HG03520 (cell line): ENCODE measurements at regions not wholly inside any gene's neighbourhood (a gene's known extent, or its start where the extent isn't known, plus 50 kb on each side); places are given as distances from the start of the nearest gene placed in this dataset.

ENCODE experiments used
- ATAC-seq: cut with Tn5 transposase; IDR thresholded peaks from one replicate; pipeline ENCODE4 v1.9.1; 2021; ENCODE audit warnings: mild to moderate bottlenecking, moderate library complexity; ENCODE audit not compliant: unreplicated experiment

GRCh38 chr13:38283346-38283745 is 66.3 kb upstream of the UFM1 start:
- ATAC-seq, result no peak

GRCh38 chr13:38265132-38265497 is 84.5 kb upstream of the UFM1 start:
- no peak for ATAC-seq

- no peak for ATAC-seq
Observed at GRCh38 chr13:38264363-38265131, 85.1 kb upstream of the UFM1 start.

GRCh38 chr13:38262211-38262610 is 87.4 kb upstream of the UFM1 start:
- no peak for ATAC-seq

GRCh38 chr13:38255600-38255999 is 94.1 kb upstream of the UFM1 start:
- no peak for ATAC-seq

- ATAC-seq, result no peak
Observed at GRCh38 chr13:38239874-38240273, 109.8 kb upstream of the UFM1 start.

- no peak for ATAC-seq
Observed at GRCh38 chr13:38228322-38228721, 121.3 kb upstream of the UFM1 start.

GRCh38 chr13:38226496-38226895 is 123.2 kb upstream of the UFM1 start:
- ATAC-seq, result no peak

GRCh38 chr13:38223089-38223488 is 126.6 kb upstream of the UFM1 start:
- no peak for ATAC-seq

GRCh38 chr13:38221120-38221519 is 128.5 kb upstream of the UFM1 start:
- peak; percentile 68 for ATAC-seq

GRCh38 chr13:38216181-38216580 is 133.5 kb upstream of the UFM1 start:
- no peak for ATAC-seq

GRCh38 chr13:38213314-38213713 is 136.3 kb upstream of the UFM1 start:
- ATAC-seq, result no peak

- ATAC-seq, result no peak
Observed at GRCh38 chr13:38210928-38211596, 138.6 kb upstream of the UFM1 start.

- ATAC-seq, result no peak
Observed at GRCh38 chr13:38204556-38204955, 145.1 kb upstream of the UFM1 start.

- no peak for ATAC-seq
Observed at GRCh38 chr13:38202740-38203139, 146.9 kb upstream of the UFM1 start.

GRCh38 chr13:38191016-38191415 is 158.6 kb upstream of the UFM1 start:
- no peak for ATAC-seq

- ATAC-seq, result peak; percentile 61
Observed at GRCh38 chr13:38180670-38181069, 169.0 kb upstream of the UFM1 start.

GRCh38 chr13:38180126-38180525 is 169.5 kb upstream of the UFM1 start:
- ATAC-seq, result no peak

GRCh38 chr13:38176664-38177063 is 173.0 kb upstream of the UFM1 start:
- no peak for ATAC-seq

- no peak for ATAC-seq
Observed at GRCh38 chr13:38173403-38173802, 176.2 kb upstream of the UFM1 start.

GRCh38 chr13:38167164-38167822 is 182.4 kb upstream of the UFM1 start:
- peak; percentile 98 for ATAC-seq

GRCh38 chr13:38166116-38166515 is 183.5 kb upstream of the UFM1 start:
- no peak for ATAC-seq
